Mammary epithelial cell (primary cell): ENCODE measurements at regions not wholly inside any gene's neighbourhood (a gene's known extent, or its start where the extent isn't known, plus 50 kb on each side); places are given as distances from the start of the nearest gene placed in this dataset.

ENCODE experiments used
- EZH2 ChIP-seq: IDR thresholded peaks from 2 replicates; pipeline ENCODE4 v1.6.1; 2012; ENCODE audit warnings: low read length, inconsistent platforms, borderline replicate concordance
- TF ChIP-seq, protein P1 (sequence below), 2 donors: IDR thresholded peaks in 1 of 2; conservative IDR thresholded peaks in 1 of 2; 2 replicates each; pipeline ENCODE4 v1.5.1; 2011 to 2012; ENCODE audit warnings: inconsistent platforms in 2 of 2, low read length in 2 of 2, mild to moderate bottlenecking in 2 of 2, control low read depth in 1 of 2, low read depth in 1 of 2; ENCODE audit not compliant: insufficient read depth in 1 of 2; ENCODE audit errors: extremely low read depth in 1 of 2

DNA sequence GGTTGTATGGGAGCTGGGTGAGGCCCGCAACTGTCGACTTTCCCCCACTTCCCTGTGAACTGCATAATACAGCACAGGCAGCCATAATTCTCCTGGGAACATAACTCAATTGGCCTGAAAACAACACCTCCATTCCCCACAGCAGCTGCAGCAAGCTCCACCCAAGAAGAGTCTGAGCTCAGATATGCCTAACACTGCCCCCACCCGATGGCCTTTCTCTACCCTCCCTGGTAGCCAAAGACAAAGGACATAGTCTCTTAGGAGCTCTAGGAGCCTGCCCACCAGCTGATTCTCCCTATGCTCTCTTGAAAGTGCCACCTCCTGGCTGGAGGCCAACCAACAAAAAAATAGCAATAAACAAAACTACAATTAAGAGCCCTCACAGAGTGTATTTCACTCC, 542.7 kb upstream of the LMO3 start:
- TF ChIP-seq, protein P1, sequence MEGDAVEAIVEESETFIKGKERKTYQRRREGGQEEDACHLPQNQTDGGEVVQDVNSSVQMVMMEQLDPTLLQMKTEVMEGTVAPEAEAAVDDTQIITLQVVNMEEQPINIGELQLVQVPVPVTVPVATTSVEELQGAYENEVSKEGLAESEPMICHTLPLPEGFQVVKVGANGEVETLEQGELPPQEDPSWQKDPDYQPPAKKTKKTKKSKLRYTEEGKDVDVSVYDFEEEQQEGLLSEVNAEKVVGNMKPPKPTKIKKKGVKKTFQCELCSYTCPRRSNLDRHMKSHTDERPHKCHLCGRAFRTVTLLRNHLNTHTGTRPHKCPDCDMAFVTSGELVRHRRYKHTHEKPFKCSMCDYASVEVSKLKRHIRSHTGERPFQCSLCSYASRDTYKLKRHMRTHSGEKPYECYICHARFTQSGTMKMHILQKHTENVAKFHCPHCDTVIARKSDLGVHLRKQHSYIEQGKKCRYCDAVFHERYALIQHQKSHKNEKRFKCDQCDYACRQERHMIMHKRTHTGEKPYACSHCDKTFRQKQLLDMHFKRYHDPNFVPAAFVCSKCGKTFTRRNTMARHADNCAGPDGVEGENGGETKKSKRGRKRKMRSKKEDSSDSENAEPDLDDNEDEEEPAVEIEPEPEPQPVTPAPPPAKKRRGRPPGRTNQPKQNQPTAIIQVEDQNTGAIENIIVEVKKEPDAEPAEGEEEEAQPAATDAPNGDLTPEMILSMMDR (conservative IDR thresholded peaks at IDR 0.05 in 1 of 2, IDR thresholded peaks at IDR 0.05 in 1 of 2; ENCODE audit: extremely low read depth in 1 of 2, insufficient read depth in 1 of 2, low read depth in 1 of 2, low read length in 2 of 2) = no peak
- TF ChIP-seq EZH2 = no peak
